GM21576 (cell line): ENCODE measurements at regions not wholly inside any gene's neighbourhood (a gene's known extent, or its start where the extent isn't known, plus 50 kb on each side); places are given as distances from the start of the nearest gene placed in this dataset.

Experiments
- ATAC-seq: cut with Tn5 transposase; IDR thresholded peaks from one replicate; pipeline ENCODE4 v1.9.1; 2021; ENCODE audit warnings: mild to moderate bottlenecking, moderate library complexity; ENCODE audit not compliant: unreplicated experiment

DNA sequence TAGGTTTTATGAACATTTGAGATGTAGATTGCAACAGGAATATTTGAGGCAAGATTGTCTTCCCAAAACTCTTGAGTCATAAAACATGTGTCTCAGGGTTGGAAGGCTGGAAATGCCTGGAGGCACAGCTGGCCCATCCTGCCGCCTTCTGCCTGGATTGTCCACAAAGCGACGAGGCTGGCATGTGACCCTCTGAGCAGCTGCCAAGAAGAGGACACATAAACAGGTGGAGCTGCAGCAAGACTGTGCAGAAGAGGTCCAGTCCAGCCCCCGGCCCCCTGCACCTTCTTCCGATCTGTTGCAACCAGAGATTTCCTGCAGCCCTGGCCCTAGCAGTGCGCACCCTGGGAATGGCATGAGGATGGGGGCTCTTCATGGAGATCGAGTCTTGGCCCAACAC, 101.9 kb upstream of the BCOR start:
- no peak for ATAC-seq

DNA sequence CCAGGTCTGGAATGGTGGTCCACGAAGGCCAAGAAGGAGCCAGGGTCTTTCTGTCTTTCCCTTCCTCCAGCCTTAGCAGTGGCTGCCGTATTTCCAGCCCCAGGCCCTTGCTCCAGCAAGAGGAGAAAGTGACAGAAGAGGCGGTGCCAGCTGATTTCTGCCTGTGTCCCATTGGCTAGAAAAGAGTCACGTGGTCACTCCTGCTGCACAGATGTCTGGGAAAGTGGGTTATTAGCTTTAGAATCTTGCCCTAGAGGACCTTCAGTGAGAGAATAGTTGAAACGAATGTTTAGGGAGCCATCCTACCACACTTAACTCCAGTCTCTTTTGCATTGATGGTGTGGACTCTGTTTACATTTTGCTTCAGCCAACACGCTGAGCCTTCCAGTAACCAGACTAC, 99.3 kb upstream of the BCOR start:
- ATAC-seq = no peak

DNA sequence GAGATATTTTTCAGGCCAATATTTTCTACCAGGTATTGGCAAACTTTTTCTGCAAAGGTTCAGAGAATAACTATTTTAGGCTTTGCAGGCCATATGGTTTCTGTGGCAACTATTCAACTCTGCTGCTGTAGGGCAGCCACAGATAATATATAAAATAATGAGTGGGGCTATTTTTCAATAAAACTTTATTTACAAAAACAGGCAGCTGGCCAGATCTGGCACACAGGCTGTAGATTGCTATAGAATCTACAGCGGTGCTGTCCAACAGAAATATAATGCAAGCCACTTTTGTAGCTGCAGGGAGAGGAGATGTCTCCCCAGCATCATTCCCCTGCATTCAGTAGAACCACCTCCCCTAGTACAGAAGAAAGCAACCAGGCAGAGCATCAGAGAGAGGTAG, 97.6 kb upstream of the BCOR start:
- no peak for ATAC-seq

DNA sequence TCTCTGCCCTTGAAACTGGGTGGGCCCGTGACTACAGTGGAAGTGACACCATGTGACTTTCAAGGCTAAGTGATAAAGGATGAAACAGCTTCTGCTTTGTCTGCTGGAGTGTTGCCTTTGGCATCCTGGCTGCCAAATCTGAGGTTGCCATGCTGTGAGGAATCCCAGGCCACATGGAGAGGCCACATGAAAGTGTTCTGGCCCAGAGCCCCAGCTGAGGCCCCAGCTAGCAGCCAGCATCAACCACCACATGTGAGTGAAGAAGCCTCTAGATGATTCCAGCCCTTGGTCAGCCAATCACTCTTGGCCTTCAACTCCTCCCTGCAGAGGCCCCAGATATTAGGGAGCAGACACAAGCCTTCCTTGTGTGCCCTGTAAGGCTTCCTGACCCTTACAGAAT, 94.4 kb upstream of the BCOR start:
- ATAC-seq = no peak

DNA sequence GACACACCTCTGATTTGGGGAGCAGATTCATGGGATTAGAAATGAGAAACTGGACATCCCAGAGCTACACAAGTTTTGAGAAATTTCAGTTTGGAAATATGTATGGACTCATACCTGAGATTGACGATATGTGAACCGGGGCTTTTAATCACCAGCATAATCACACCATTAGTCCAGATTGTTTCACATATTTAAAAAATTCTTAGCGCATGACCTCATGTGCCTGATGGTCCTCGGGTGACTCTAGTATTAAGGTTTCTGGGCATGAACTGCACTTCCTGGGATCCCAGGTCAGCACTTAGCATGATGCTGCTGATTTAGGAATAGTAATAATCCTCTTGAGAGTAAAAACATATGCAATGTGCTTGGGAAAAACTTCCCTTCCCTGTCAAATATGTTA, 91.9 kb upstream of the BCOR start:
- ATAC-seq = no peak

DNA sequence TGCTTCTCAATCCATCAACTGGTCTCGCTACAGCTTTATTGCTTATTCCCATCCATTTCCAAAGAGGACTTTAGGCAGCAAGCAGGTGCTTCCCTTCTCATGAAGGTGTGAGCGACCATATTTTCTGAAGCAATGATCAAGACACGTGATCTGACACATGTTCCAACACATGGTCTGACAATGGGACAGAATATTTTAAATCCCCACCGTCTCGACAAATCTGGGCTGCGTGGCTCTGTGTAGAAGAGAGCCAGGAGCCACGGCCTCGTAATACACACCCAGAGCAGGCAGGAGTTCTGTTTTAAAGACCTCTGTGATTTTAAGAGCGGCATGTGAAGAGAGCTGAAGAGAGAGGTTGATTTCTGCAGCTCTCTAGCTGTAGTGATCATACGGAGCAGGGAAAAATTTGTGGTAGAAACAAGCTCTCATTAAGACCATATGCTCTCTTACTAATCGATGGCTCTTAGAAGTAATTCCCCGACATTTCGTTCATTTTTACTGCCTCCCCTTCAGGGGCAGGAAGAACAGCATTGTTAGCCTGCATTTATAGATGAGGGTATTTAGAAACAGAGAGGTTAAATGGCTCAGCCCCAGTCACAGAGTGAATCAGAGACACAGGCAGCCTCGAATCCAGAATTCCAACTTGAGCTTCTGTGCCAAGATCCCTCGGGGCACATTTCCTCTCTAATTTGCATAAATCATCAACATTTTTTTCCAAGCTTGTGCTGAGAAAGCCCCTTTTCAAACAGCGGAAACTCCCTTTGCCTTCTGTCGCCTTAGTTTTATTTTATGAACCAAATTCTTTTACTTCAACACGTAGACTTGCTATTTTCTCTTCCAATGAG, 91.0 kb upstream of the BCOR start:
- ATAC-seq = no peak

DNA sequence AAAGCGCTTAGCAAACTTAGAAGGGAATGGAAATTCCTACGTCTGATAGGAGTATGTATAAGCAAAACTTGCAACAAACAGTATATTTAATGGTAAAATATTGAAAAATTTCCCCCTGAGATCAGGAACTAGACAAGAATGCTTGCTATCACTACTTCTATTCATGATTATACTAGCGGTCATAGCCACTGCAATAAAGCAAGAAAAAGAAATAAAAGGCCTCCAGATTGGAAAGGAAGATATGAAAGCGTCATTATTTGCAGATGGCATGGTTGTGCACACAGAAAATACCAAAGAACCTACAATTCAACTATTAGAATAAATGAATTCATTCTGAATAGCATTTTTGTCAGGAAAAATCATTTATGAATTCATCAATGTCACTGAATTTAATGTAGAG, 87.2 kb upstream of the BCOR start:
- ATAC-seq = no peak

DNA sequence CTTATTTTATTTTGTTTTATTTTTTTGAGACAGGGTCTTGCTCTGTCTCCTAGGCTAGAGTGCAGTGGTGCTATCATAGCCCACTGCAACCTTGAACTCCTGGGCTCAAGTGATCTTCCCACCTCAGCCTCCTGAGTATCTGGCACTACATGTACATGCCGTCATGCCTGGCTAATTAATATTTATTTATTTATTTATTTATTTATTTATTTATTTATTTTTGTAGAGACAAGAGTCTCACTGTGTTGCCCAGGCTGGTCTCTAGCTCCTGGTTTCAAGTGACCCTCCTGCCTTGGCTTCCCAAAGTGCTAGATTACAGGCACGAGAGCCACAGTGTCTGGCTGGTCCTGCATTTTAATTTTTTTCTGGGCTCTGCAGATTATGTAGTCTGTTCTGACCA, 84.9 kb upstream of the BCOR start:
- ATAC-seq = no peak

DNA sequence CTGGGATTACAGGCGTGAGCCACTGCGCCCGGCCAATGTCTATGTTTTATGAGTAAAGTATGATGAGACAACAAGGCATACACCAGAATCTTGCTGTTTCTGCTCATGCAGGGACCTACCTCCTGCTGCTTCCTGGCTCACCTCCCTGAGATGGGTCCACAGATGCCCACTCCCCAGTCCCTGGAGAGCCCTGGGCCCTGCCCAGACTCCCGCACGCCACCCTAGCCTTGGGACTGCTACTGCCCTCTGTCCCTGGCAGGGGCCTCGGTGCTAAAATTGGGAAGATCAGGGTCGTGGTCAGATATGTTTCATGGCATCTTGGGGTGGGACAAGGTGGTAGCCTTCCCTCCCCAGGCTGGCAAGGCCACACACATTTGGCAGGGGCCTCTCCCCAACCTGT, 84.3 kb upstream of the BCOR start:
- ATAC-seq = no peak

DNA sequence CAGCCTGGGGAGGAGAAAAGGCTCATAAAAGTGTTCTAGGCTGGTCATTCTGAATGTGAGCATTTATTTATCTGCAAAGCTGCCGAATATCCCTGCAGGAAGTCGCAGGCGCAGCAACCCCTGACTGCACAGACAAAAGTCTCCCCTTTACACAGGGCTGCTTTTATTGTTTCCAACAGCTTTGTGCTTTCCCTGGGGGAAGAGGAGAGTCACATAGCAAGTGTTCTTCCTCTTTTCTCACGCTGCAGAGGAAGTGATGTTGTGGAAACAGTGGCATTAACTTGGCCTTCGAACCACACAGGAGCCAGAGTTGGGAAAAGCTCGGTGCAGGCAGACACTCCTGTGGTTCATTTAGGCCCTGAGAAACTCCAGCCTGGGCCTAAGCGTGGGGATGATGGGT, 81.5 kb upstream of the BCOR start:
- no peak for ATAC-seq

DNA sequence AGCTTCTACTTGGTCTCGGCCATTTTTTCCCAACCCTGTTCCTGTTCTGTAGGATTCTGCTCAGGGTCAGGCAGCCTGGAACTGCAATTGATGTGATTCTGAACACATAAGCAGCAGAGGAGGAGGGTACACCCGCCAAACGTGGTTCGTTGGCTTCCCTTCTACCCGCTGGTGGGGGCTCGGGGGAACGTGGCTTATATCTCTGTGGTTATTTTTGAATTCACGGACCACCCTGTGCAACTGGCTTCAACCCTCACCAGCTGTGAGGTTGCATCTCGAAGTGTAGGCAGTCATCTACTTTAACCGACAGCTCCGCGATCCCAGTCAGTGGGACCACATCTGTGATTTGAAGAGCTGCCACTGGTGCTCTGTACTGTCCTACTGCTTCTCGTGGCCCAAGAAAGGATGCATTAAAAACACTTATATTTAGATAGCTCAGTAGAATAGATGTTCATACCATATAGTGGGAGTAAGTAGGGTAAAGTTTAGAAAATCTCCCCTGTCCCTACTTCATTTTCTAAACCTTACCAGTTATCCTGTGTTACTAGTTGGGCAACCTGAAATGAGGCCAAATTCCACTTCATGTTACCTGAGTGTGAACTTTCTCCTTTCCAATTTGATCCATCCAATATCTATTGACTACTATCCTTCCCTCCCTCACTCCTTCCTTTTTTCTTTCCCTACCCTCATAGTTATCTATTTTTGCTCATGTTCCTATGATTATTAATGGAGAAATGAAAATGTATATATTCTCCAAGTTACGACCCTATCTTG, 80.4 kb upstream of the BCOR start:
- no peak for ATAC-seq

DNA sequence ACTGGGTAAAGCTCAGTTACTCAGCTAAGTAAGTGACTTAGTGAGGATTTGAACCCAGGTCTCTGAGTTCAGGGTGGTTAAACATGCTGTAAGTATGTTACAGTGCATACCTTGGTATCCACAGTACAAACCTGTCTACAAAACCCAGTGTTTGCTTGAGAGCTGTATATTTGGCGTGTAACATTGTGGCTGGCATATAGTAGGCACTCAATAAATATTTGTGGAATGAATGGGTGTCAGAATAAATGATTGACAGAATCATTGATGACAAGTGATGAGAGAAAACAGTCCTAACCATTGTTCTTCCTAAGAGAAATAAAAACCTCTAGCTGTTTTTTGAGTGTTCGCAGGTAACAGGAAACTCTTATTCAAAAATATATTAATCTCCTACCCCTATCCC, 79.7 kb upstream of the BCOR start:
- ATAC-seq = no peak

DNA sequence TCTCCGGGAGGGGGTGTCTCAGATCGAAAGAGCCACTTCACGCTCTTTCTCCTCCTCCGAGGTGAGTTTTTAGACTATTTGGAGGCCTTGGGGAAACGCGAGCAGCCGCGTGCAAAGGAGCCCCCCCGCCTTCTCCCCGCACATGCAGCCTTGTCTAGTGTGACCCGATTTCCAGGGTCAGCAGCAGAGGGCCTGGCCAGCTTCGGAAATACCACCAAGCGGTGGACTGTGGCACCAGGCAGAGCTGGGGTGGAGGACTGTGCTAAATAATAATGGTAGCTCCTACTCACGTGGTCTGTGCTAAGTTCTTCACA, 79.3 kb upstream of the BCOR start:
- ATAC-seq = no peak

DNA sequence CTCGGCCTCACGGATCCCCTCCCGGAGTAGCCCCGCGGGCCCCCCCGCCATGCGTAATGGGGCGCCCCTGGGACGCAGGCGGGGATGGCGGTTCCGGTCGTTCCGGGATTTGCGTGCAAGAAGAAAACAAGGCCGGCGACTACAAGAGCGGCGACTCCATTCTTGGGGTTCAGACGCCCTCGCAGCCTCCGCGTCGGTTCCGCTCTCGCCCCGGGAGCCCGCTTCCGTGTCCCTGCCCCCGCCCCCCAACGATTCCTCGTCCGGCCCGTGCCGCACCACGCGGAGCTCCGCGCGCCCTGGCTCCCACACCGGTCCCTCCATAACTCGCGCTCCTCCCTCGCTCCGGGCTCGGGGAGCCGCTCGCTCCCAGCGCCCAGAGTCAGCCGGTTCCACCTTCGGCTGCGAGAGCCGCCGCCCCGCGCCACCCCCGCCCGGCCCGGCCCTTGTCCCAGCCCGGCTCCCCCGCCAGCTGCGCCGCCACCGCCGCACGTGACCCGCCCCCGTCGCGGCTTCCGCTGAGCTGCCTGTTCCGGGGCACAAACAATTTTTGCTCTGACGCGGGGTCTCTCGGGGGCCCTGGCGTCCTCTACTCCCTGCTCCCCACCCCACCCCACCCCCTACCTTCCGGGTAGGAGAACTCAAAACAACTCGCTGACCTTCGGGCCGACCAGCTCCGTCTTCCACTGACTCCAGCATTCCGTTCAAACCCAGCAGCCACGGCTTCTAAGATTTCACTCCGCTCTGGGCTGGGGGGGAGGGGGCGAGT, 78.8 kb upstream of the BCOR start:
- ATAC-seq = peak; percentile 23

DNA sequence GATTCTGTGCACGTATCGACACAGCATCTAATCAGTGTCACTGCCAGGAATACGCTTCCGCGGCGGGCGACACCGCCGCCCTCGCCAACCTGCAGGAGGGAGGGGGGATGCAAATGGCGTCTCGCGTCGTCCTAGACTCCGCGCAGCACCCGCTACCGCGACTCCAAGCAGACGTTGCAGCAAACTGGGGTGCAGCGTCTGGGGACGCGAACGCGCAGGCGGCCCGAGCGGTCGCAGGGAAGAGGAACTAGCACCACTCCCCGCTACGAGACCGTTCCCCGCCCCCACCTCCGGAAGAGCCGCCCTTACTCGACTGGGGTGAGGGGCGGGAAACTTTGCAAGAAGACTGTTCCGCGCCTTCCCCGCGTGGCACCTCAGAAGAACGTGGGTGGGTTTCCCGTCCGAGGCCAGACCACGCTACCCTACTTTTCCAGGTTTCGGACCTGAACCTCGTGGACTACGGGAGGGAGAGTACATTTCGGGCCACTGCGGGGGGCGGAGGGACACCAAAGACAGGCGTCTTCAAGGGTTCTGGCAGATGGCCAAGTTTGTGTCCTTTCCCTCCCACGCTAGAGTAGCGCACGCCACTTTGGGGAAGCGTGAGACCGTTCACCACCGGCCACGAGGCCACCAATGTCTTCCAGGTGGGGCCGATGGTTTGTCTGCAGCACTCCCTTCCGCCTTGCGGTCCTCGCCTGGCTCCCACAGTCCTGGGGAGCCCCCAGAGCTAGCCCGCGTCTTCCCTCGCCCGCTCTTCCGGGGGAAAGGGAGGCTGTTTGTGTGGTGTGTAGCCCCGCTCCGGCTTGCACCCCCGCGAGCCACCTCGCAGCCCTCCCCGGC, 78.0 kb upstream of the BCOR start:
- peak; percentile 32 for ATAC-seq

DNA sequence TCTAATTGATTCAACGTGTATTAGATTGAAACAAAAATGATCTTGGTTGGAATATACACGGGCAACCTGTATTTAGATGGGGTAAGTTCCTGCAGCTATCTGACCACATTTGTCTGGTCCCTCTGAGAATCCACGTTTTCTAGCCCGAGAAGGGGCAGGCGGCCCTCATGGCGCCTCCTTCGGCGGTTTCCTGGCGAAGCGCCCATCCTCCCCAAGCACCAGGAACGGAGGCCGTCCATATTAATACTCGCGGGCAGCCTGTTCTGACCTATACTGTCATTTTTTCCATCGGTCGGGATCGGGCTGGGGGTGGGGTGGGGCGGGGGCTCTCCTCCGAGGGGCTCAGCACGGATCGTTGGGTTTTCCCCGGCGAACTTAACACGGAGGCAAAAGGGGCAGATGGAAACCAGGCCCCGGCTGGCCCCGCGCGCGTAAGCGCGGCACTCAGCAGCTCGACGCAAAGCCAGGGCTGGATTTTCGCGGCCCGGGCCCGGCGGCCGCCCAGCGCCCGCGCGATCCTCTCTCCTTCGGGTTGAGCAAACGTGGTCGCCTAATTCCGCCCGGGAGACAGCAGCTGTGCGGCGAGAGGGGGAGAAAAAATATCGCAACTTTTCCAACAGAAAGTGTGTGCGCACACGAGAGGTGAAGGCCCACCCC, 77.2 kb upstream of the BCOR start:
- no peak for ATAC-seq

DNA sequence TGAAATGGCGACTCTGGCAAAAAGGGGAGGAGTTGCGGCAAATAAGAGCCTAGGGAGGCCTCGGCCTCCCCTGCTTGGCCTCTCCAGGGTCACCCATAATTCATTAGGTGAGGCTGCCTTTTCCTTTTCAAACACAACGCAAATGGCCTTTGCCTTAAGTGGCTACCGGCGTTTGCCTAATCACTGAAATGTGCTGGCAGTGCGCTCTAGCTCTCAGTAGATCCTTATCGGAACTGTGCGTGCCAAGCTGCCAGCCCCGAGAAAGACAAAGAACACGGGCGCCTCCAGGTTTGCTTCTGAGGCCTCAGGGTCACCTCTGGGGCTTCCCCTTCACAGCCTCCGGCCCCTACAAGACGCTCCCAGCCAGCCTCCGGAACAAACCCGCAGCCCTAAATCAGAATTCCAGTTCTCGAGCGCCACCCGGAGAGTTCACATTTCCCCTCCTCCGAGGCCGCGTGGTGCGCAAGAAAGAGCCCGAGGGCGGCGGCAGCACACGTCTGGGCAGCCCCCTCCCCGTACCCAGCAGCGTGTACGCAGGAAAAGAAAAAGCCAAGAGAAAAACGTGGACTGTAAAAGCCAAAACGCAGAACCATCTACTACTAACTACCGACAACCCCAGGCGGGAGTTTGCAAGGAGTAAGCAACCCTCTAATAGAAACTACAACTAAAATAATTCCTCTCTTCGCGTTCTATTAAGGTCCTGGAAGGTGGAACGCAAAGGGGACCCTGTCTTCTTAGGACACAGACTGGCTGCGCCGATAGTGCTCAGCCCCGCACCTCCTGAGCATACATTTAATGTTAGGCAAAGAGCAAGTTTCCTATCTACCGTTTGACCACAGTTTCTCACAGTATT, 76.5 kb upstream of the BCOR start:
- no peak for ATAC-seq

DNA sequence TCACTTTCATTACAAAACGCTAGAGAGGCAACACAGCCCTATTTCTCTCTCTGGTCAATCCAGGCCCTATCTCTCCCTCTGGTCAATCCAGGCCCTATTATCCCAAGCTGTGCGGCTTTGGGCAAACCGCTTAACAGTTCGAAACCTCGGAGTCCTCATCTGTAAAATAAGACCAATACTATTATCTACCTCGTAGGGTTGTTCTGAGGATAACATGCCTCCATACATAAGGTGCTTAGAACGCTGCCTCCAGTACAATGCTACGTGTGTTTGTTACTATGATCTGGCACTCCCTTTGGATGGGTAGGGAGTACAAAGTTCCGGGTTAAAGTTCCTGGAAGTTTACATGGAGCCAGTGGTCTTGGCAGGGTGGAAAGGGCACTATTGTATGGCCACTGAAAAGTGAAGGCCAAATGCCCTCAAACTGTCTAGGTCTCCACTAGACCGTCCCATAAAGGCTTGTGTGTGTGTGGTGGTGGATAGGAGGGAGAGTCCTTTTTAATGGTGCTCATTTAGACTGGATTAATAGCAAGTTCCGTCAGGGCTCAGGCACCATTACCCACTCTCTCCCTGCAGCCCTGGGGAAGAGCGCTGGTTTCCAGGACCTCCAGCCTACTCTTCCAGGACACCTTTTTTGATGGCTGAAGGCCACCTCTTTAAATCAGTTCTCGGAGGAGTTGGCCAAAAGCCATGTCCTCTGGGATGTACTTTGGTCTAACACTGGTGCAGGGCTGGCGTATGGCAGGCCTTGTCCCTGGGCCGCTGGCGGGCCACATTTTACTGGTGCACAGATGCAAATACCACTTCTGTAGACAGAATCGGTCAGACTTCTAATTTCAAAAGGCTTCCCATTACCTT, 75.6 kb upstream of the BCOR start:
- no peak for ATAC-seq
